Natural killer cell treated with Interleukin-12 subunit alpha and Interleukin-12 subunit beta and Interleukin-15 and Interleukin-18, amount 100 ng/mL, for 72 hours (primary cell): ENCODE measurements at regions not wholly inside any gene's neighbourhood (a gene's known extent, or its start where the extent isn't known, plus 50 kb on each side); places are given as distances from the start of the nearest gene placed in this dataset.

Experiments
- ATAC-seq, 2 donors: fragments of 150-1000 bp; cut with Tn5 transposase in 1 of 2; sonication (Bioruptor Pico), chemical (Tn5 transposase) in 1 of 2; 2 replicates each; pipeline ENCODE4 v1.10.0; 2021
- DNase-seq: peaks from one replicate; pipeline ENCODE4 v3.0.0; 2022; ENCODE audit warnings: low spot score
- H3K27ac Mint-ChIP-seq, 2 donors: 1 replicate in 1 of 2; 2 replicates in 1 of 2; pipeline ENCODE4 v1.8.0; 2022; ENCODE audit warnings: mixed read lengths in 2 of 2, mild to moderate bottlenecking in 1 of 2, moderate library complexity in 1 of 2
- H3K27me3 Mint-ChIP-seq, 2 donors: 1 replicate in 1 of 2; 2 replicates in 1 of 2; pipeline ENCODE4 v1.8.0; 2022; ENCODE audit warnings: mixed read lengths in 2 of 2
- H3K36me3 Mint-ChIP-seq: one replicate; pipeline ENCODE4 v1.8.0; 2022; ENCODE audit warnings: mixed read lengths
- H3K4me1 Mint-ChIP-seq, 2 donors: 1 replicate in 1 of 2; 2 replicates in 1 of 2; pipeline ENCODE4 v1.8.0; 2022; ENCODE audit warnings: low read depth in 2 of 2, mixed read lengths in 2 of 2, mild to moderate bottlenecking in 1 of 2
- H3K4me3 Mint-ChIP-seq: one replicate; pipeline ENCODE4 v1.8.0; 2022; ENCODE audit warnings: mixed read lengths
- H3K9me3 Mint-ChIP-seq: 2 replicates; pipeline ENCODE4 v1.8.0; 2022; ENCODE audit warnings: mixed read lengths

- DNase-seq = no peak
- Mint-ChIP-seq H3K4me3 (no peak overlapping the region), H3K27ac (no peak overlapping the region), H3K27me3 (no peaks in the 10 kb centered on the region), H3K9me3 (peaks cover 15% of the 10 kb centered on the region), H3K36me3 (peaks cover 7% of the 10 kb centered on the region), H3K4me1 (no peaks in the 10 kb centered on the region)
- ATAC-seq = no peak
These were observed 492.4 kb upstream of the LRATD1 start for GRCh38 chr2:14140009-14140550.

DNA sequence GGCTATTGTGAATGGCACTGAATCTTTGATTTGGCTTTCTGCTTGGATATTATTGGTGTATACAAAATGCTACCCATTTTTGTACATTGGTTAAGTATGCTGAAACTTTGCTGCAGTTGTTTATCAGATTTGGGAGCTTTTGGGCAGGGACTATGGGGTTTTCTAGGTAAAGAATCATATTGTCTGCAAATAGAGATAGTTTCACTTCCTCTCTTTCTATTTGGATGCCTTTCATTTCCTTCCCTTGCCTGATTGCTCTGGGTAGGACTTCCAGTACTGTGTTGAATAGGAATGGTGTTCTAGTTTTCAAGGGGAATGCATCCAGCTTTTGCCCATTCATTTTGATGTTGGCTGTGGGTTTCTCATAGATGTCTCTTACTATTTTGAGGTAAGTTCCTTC, 489.1 kb upstream of the LRATD1 start:
- Mint-ChIP-seq H3K27me3 (no peaks in the 10 kb centered on the region), H3K9me3 (peaks cover 14% of the 10 kb centered on the region), H3K4me3 (no peak overlapping the region), H3K36me3 (no peaks in the 10 kb centered on the region), H3K27ac (no peak overlapping the region), H3K4me1 (no peaks in the 10 kb centered on the region)
- DNase-seq = no peak
- no peak for ATAC-seq

GRCh38 chr2:14148216-14148615, 484.3 kb upstream of the LRATD1 start:
- Mint-ChIP-seq H3K9me3 (peaks cover 7% of the 10 kb centered on the region), H3K27ac (no peak overlapping the region), H3K27me3 (no peaks in the 10 kb centered on the region), H3K36me3 (no peaks in the 10 kb centered on the region), H3K4me1 (no peaks in the 10 kb centered on the region), H3K4me3 (no peak overlapping the region)
- DNase-seq (no peak), ATAC-seq (no peak)

GRCh38 chr2:14157816-14158215, 474.7 kb upstream of the LRATD1 start:
- Mint-ChIP-seq H3K27me3 (no peaks in the 10 kb centered on the region), H3K4me1 (no peaks in the 10 kb centered on the region), H3K36me3 (no peaks in the 10 kb centered on the region), H3K4me3 (no peak overlapping the region), H3K9me3 (peaks cover 4% of the 10 kb centered on the region), H3K27ac (no peak overlapping the region)
- DNase-seq (no peak), ATAC-seq (no peak)

DNA sequence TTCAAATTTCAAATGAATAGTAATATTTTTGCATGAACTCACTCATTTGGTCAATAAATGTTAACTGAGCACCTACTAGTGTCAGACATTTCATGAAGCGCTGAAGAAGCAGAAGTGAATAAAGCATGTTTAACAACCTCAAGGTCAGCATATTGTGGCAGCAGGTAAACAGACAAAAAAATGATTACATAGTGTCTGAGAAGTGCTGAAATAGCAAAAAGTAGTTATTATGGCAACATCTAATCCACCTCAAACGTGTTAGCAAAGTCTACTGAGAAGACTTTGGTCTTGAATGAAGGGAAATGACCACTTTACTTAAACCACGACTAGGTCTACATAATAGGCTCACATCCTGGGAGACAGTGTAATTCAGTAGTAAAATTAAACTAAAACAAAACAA, 452.2 kb upstream of the LRATD1 start:
- no peak for ATAC-seq
- peaks cover 9% of the 10 kb centered on the region for H3K9me3 Mint-ChIP-seq
- H3K36me3 Mint-ChIP-seq = no peaks in the 10 kb centered on the region
- H3K27ac Mint-ChIP-seq = no peak overlapping the region
- H3K4me1 Mint-ChIP-seq = no peaks in the 10 kb centered on the region
- DNase-seq = no peak
- H3K4me3 Mint-ChIP-seq = no peak overlapping the region
- no peaks in the 10 kb centered on the region for H3K27me3 Mint-ChIP-seq

GRCh38 chr2:14182227-14182946, 450.1 kb upstream of the LRATD1 start:
- Mint-ChIP-seq H3K4me1 (no peaks in the 10 kb centered on the region), H3K27ac (no peak overlapping the region), H3K4me3 (no peak overlapping the region), H3K9me3 (peaks cover 7% of the 10 kb centered on the region), H3K36me3 (no peaks in the 10 kb centered on the region), H3K27me3 (no peaks in the 10 kb centered on the region)
- peak; percentile 20 to 52 for ATAC-seq
- peak; percentile 60 for DNase-seq

DNA sequence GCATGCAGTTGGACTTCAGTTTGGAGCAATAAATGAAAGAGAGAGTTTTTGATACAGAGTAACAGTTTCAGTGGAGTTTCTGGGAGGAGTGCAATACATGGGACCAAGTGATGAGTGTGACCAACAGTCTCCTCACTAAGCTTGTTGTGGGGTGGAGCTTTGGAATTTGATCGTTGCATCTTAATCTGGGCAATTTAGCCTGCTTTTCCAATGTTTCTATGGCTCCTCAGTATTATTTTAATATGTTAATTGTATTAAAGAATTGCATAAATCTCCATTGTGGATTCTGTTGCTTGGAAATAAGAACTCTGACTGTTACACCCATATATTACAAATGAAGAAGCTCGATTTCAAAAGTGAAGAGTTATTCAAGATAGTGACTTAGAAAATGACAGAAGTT, 446.6 kb upstream of the LRATD1 start:
- no peak overlapping the region for H3K4me3 Mint-ChIP-seq
- peaks cover 17% of the 10 kb centered on the region for H3K9me3 Mint-ChIP-seq
- no peaks in the 10 kb centered on the region for H3K36me3 Mint-ChIP-seq
- H3K27me3 Mint-ChIP-seq = no peaks in the 10 kb centered on the region
- H3K4me1 Mint-ChIP-seq = no peaks in the 10 kb centered on the region
- H3K27ac Mint-ChIP-seq = no peak overlapping the region
- DNase-seq (no peak), ATAC-seq (no peak)

DNA sequence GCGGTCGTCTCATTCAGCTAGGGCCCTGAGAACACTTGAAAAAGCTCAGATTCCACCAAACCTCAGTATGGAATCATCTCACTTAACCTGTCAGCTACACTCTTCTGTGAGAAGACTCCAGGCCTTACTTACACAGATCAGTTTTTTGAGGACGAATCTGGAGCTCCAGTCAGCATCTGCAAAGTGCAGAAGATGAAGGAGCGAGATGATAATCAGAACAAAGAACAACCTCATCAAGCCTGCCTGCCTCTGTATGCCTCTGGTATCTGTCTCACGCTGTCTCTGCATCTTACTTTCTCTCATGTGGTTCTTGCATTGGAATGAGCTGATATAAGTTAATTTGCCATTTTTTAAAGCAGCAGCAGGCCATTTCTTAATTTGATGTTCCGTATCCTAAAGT, 444.1 kb upstream of the LRATD1 start:
- DNase-seq (no peak), ATAC-seq (no peak)
- no peak overlapping the region for H3K4me3 Mint-ChIP-seq
- no peaks in the 10 kb centered on the region for H3K36me3 Mint-ChIP-seq
- H3K27ac Mint-ChIP-seq = no peak overlapping the region
- peaks cover 19% of the 10 kb centered on the region for H3K9me3 Mint-ChIP-seq
- H3K27me3 Mint-ChIP-seq = no peaks in the 10 kb centered on the region
- H3K4me1 Mint-ChIP-seq = no peaks in the 10 kb centered on the region

GRCh38 chr2:14189929-14190328, 442.6 kb upstream of the LRATD1 start:
- Mint-ChIP-seq H3K4me3 (no peak overlapping the region), H3K4me1 (no peaks in the 10 kb centered on the region), H3K36me3 (peaks cover 4% of the 10 kb centered on the region), H3K27me3 (no peaks in the 10 kb centered on the region), H3K27ac (no peak overlapping the region), H3K9me3 (peaks cover 20% of the 10 kb centered on the region)
- ATAC-seq (no peak), DNase-seq (no peak)

DNA sequence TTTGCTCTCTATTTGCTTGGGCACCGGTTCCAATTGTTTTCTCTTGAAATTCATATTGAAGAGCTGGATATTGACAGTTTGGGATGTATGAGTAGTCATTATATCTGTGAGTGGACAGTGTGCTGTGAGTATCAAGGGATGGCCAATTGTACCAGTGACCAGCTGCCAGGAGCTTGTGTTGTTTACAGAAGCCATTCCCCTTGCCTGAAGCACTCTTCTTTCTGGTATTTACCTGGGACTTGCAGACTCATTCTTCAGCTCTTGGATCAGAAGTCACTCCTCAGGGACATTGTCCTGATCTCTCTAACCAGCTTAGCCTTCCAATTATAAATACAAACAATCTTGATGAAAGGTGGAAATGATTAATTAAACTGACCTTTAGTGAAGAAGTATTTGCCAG, 438.3 kb upstream of the LRATD1 start:
- DNase-seq (no peak), ATAC-seq (no peak)
- no peaks in the 10 kb centered on the region for H3K27me3 Mint-ChIP-seq
- H3K4me1 Mint-ChIP-seq = no peaks in the 10 kb centered on the region
- H3K36me3 Mint-ChIP-seq = peaks cover 8% of the 10 kb centered on the region
- no peak overlapping the region for H3K4me3 Mint-ChIP-seq
- H3K27ac Mint-ChIP-seq = no peak overlapping the region
- peaks cover 22% of the 10 kb centered on the region for H3K9me3 Mint-ChIP-seq

GRCh38 chr2:14197293-14197692, 435.2 kb upstream of the LRATD1 start:
- Mint-ChIP-seq H3K27ac (no peak overlapping the region), H3K4me1 (no peaks in the 10 kb centered on the region), H3K9me3 (peaks cover 19% of the 10 kb centered on the region), H3K4me3 (no peak overlapping the region), H3K36me3 (peaks cover 8% of the 10 kb centered on the region), H3K27me3 (no peaks in the 10 kb centered on the region)
- ATAC-seq = no peak
- no peak for DNase-seq

GRCh38 chr2:14199040-14199439, 433.5 kb upstream of the LRATD1 start:
- ATAC-seq (no peak), DNase-seq (no peak)
- Mint-ChIP-seq H3K27me3 (no peaks in the 10 kb centered on the region), H3K27ac (no peak overlapping the region), H3K9me3 (peaks cover 16% of the 10 kb centered on the region), H3K4me1 (no peaks in the 10 kb centered on the region), H3K4me3 (no peak overlapping the region), H3K36me3 (peaks cover 8% of the 10 kb centered on the region)

DNA sequence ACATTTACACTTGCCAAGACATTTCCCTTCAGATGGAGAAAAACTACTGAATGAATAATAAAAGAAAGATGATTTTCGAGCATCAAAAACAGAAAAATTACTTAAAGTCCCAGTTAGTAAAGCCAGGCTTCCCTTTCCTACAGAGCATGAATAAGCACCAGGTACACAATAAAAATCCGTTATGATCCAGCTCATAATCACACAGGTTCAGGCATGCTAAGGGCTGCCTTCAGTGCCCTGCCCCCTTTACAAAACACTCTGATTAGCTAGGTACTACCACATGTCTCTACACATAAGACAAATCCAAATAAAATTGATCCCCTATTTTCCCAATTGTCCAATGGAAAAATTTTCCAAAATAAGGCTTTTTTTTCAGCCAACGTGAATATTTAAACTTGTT, 413.2 kb upstream of the LRATD1 start:
- no peak overlapping the region for H3K27ac Mint-ChIP-seq
- no peak for ATAC-seq

GRCh38 chr2:14220101-14220500, 412.4 kb upstream of the LRATD1 start:
- H3K9me3 Mint-ChIP-seq = peaks cover 19% of the 10 kb centered on the region
- no peak for DNase-seq
- no peak overlapping the region for H3K27ac Mint-ChIP-seq
- H3K36me3 Mint-ChIP-seq = peaks cover 4% of the 10 kb centered on the region
- H3K4me3 Mint-ChIP-seq = no peak overlapping the region
- no peak for ATAC-seq
- no peaks in the 10 kb centered on the region for H3K4me1 Mint-ChIP-seq
- no peaks in the 10 kb centered on the region for H3K27me3 Mint-ChIP-seq

More for the DNA sequence above, 413.2 kb upstream of the LRATD1 start:
- peaks cover 4% of the 10 kb centered on the region for H3K36me3 Mint-ChIP-seq
- H3K9me3 Mint-ChIP-seq = peaks cover 19% of the 10 kb centered on the region
- no peaks in the 10 kb centered on the region for H3K4me1 Mint-ChIP-seq
- no peak for DNase-seq
- H3K4me3 Mint-ChIP-seq = no peak overlapping the region
- H3K27me3 Mint-ChIP-seq = no peaks in the 10 kb centered on the region

DNA sequence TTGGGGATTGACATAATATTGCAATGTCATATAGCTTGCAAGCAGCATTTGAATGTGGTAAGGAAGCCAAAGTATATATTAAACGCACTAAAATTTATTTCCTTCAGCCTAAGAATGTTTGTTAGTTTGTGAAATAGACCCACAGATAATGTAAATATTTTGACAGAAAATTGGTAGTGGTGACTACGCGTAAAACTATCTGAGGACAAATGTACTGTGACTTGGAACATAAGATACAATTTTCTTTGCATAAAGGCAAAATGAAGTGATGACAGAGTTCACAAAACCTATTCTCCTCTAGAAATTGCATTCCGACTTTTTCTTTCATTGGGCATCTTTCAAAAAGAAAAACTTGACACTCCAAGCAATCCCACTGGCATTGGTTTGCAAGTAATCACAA, 411.1 kb upstream of the LRATD1 start:
- H3K36me3 Mint-ChIP-seq = peaks cover 4% of the 10 kb centered on the region
- H3K27ac Mint-ChIP-seq = no peak overlapping the region
- no peaks in the 10 kb centered on the region for H3K27me3 Mint-ChIP-seq
- DNase-seq = no peak
- no peak for ATAC-seq
- H3K4me1 Mint-ChIP-seq = no peaks in the 10 kb centered on the region
- peaks cover 24% of the 10 kb centered on the region for H3K9me3 Mint-ChIP-seq
- no peak overlapping the region for H3K4me3 Mint-ChIP-seq
